Testis (tissue), 2 donors: ENCODE measurements at regions not wholly inside any gene's neighbourhood (a gene's known extent, or its start where the extent isn't known, plus 50 kb on each side); places are given as distances from the start of the nearest gene placed in this dataset.

Experiments
- POLR2A ChIP-seq: fragments of 450-650 bp; IDR thresholded peaks from one replicate; pipeline ENCODE4 v1.6.1; 2017; ENCODE audit warnings: antibody characterized with exemption, mild to moderate bottlenecking, moderate library complexity
- TF ChIP-seq, protein P1 (sequence below), 3 experiments: fragments of 450-650 bp in 2 of 3; fragments of 200-600 bp in 1 of 3; sonication (generic) in 1 of 3; IDR thresholded peaks; one replicate each; pipeline ENCODE4 v1.5.1; 2016 to 2019; ENCODE audit warnings: antibody characterized with exemption in 3 of 3, mild to moderate bottlenecking in 2 of 3, moderate library complexity in 1 of 3

DNA sequence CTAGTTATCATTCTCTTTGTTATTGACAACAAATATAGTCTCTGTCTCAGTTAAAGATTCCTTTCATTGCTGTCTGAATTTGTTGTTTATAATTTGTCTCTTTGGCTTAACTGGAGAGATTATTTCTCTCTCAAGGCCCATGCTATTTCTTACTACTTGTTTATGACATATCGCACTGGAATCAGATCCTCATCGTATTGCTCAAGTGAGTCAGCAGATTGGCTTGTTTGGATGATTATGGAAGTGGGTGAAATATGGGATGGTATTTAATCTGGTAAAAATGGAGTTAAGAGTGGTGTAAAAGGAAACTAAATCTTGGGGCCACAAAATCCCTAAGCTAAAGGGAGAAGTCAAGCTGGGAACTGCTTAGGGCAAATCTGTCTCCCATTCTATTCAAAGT lies 613.1 kb downstream of the SI start:
- no peak for TF ChIP-seq POLR2A
- TF ChIP-seq, protein P1, sequence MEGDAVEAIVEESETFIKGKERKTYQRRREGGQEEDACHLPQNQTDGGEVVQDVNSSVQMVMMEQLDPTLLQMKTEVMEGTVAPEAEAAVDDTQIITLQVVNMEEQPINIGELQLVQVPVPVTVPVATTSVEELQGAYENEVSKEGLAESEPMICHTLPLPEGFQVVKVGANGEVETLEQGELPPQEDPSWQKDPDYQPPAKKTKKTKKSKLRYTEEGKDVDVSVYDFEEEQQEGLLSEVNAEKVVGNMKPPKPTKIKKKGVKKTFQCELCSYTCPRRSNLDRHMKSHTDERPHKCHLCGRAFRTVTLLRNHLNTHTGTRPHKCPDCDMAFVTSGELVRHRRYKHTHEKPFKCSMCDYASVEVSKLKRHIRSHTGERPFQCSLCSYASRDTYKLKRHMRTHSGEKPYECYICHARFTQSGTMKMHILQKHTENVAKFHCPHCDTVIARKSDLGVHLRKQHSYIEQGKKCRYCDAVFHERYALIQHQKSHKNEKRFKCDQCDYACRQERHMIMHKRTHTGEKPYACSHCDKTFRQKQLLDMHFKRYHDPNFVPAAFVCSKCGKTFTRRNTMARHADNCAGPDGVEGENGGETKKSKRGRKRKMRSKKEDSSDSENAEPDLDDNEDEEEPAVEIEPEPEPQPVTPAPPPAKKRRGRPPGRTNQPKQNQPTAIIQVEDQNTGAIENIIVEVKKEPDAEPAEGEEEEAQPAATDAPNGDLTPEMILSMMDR (IDR thresholded peaks at IDR 0.05), result no peak
